Endothelial cell of umbilical vein (primary cell): ENCODE measurements at regions not wholly inside any gene's neighbourhood (a gene's known extent, or its start where the extent isn't known, plus 50 kb on each side); places are given as distances from the start of the nearest gene placed in this dataset.

Source experiments
- BruUV-seq: library from RNA; stranded (reverse); fragments of 400-500 nt; replicated peaks from 2 replicates; lab custom pipeline; 2021; lab: Mats Ljungman, UMichigan
- CTCF ChIA-PET: fragments of 300-600, 350-600 bp; sonication (Branson Sonifier 250); formaldehyde crosslinking; loops from one replicate; lab custom pipeline; 2021; ENCODE audit warnings: antibody characterized with exemption, inconsistent platforms; lab: Charles Lee
- POLR2A ChIA-PET: fragments of 300-600, 350-600 bp; sonication (Branson Sonifier 250); formaldehyde crosslinking; loops from one replicate; lab custom pipeline; 2021; ENCODE audit warnings: antibody characterized with exemption, inconsistent platforms; lab: Charles Lee
- DNase-seq: peaks from one replicate; pipeline ENCODE4 v3.0.0-alpha.2; 2011; ENCODE audit warnings: low read depth, low spot score
- FAIRE-seq: peaks from 2 replicates; lab custom pipeline; 2011; peaks lifted over from hg19 to GRCh38; lab: Jason Lieb, UNC
- H2AFZ ChIP-seq: 2 replicates; pipeline ENCODE4 v1.6.0; 2012; ENCODE audit warnings: low read depth, low read length, control low read depth, inconsistent platforms
- H3K27ac ChIP-seq: 2 replicates; pipeline ENCODE4 v1.5.1; 2011; ENCODE audit warnings: low read depth, mild to moderate bottlenecking, control low read depth, low read length, moderate library complexity; ENCODE audit not compliant: insufficient read depth
- H3K27me3 ChIP-seq, 2 experiments: 2 replicates each; pipeline versions ENCODE4 v1.6.0 to v1.6.1; 2011; ENCODE audit warnings: low read length in 2 of 2, mixed read lengths in 1 of 2; ENCODE audit not compliant: control insufficient read depth in 2 of 2, insufficient read depth in 2 of 2
- H3K36me3 ChIP-seq, 2 experiments: 2 replicates in 1 of 2; 3 replicates in 1 of 2; pipeline ENCODE4 v1.5.1; 2011; ENCODE audit warnings: low read length in 2 of 2, mild to moderate bottlenecking in 1 of 2, moderate library complexity in 1 of 2; ENCODE audit not compliant: control insufficient read depth in 2 of 2, insufficient read depth in 2 of 2; ENCODE audit errors: extremely low read depth in 1 of 2
- H3K4me1 ChIP-seq: 3 replicates; pipeline ENCODE4 v1.5.1; 2011; ENCODE audit warnings: mild to moderate bottlenecking, low read length; ENCODE audit not compliant: control insufficient read depth, insufficient read depth; ENCODE audit errors: extremely low read depth
- H3K4me2 ChIP-seq: 2 replicates; pipeline ENCODE4 v1.6.1; 2011; ENCODE audit warnings: low read length, control low read depth, mixed read lengths; ENCODE audit not compliant: insufficient read depth
- H3K4me3 ChIP-seq, 3 experiments: fragments of 200-600 bp in 1 of 3; sonication (generic), shearing (Covaris generic) in 1 of 3; replicated peaks in 1 of 3; 2 replicates each; pipeline ENCODE4 v1.5.1; 2011 to 2016; ENCODE audit warnings: control low read depth in 3 of 3, low read length in 3 of 3, mild to moderate bottlenecking in 2 of 3, inconsistent platforms in 1 of 3, low read depth in 1 of 3, moderate library complexity in 1 of 3; ENCODE audit not compliant: insufficient read depth in 1 of 3
- H3K79me2 ChIP-seq: 2 replicates; pipeline ENCODE4 v1.6.0; 2012; ENCODE audit warnings: low read length, inconsistent platforms; ENCODE audit not compliant: control insufficient read depth, insufficient read depth
- H3K9ac ChIP-seq: replicated peaks from 2 replicates; pipeline ENCODE3; 2011; ENCODE audit warnings: low read length, control low read depth; ENCODE audit not compliant: insufficient read depth; ENCODE audit errors: extremely low read depth
- H3K9me1 ChIP-seq: replicated peaks from 3 replicates; pipeline ENCODE4 v1.6.0; 2011; ENCODE audit warnings: mild to moderate bottlenecking, low read length; ENCODE audit not compliant: control insufficient read depth, insufficient read depth; ENCODE audit errors: extremely low read depth
- H3K9me3 ChIP-seq: replicated peaks from 2 replicates; pipeline ENCODE4 v1.5.1; 2012; ENCODE audit warnings: low read length, inconsistent platforms; ENCODE audit not compliant: control insufficient read depth, insufficient read depth
- H4K20me1 ChIP-seq: replicated peaks from 2 replicates; pipeline ENCODE3; 2011; ENCODE audit warnings: mild to moderate bottlenecking, low read length; ENCODE audit not compliant: control insufficient read depth, insufficient read depth; ENCODE audit errors: extremely low read depth
- EZH2 ChIP-seq: IDR thresholded peaks from 2 replicates; pipeline ENCODE4 v1.6.1; 2012; ENCODE audit warnings: borderline replicate concordance, low read depth, mild to moderate bottlenecking, moderate library complexity, low read length, inconsistent platforms; ENCODE audit not compliant: severe bottlenecking
- FOS ChIP-seq: IDR thresholded peaks from 2 replicates; pipeline ENCODE4 v1.6.1; 2011; ENCODE audit warnings: mild to moderate bottlenecking, low read length, moderate library complexity, borderline replicate concordance; ENCODE audit not compliant: insufficient read depth
- GATA2 ChIP-seq: IDR thresholded peaks from 2 replicates; pipeline ENCODE4 v1.7.0; 2011; ENCODE audit warnings: low read depth, mild to moderate bottlenecking, moderate library complexity, mixed read lengths, low read length; ENCODE audit not compliant: insufficient read length, insufficient read depth
- JUN ChIP-seq: IDR thresholded peaks from 2 replicates; pipeline ENCODE4 v1.6.1; 2011; ENCODE audit warnings: borderline replicate concordance, low read depth; ENCODE audit not compliant: insufficient read length, insufficient read depth
- MYC ChIP-seq: IDR thresholded peaks from one replicate; pipeline ENCODE4 v1.6.1; 2011; ENCODE audit warnings: mild to moderate bottlenecking, low read depth, low read length
- POLR2A ChIP-seq: IDR thresholded peaks from 2 replicates; pipeline ENCODE4 v1.6.1; 2012; ENCODE audit warnings: low read depth, mild to moderate bottlenecking, control low read depth, low read length
- POLR2AphosphoS5 ChIP-seq: IDR thresholded peaks from 2 replicates; pipeline ENCODE4 v1.6.1; 2012; ENCODE audit warnings: low read depth, mild to moderate bottlenecking, control low read depth, low read length, moderate library complexity; ENCODE audit not compliant: insufficient read depth
- dilution Hi-C: fragments of 300-500 bp; cut with MboI; formaldehyde crosslinking; loops from one replicate; pipeline ENCODE4 v1.15.0; 2019; ENCODE audit warnings: low sequenced_read_pairs; ENCODE audit not compliant: extremely low pct_ligation_motif_present
- intact Hi-C: fragments of 100-400 bp; cut with micrococcal nuclease; formaldehyde crosslinking; loops from one replicate; pipeline ENCODE4 v1.10.0; 2022
- TF ChIP-seq, protein P1 (sequence below): IDR thresholded peaks from 2 replicates; pipeline ENCODE4 v1.6.1; 2011; ENCODE audit not compliant: insufficient read depth, insufficient read length
- TF ChIP-seq, protein P2 (sequence below), 2 donors: IDR thresholded peaks; 1 replicate in 1 of 2; 2 replicates in 1 of 2; pipeline ENCODE4 v1.5.1; 2011; ENCODE audit warnings: low read length in 2 of 2, mild to moderate bottlenecking in 2 of 2, moderate library complexity in 2 of 2, control low read depth in 1 of 2, inconsistent platforms in 1 of 2, low read depth in 1 of 2; ENCODE audit not compliant: insufficient read depth in 1 of 2; ENCODE audit errors: extremely low read depth in 1 of 2

DNA sequence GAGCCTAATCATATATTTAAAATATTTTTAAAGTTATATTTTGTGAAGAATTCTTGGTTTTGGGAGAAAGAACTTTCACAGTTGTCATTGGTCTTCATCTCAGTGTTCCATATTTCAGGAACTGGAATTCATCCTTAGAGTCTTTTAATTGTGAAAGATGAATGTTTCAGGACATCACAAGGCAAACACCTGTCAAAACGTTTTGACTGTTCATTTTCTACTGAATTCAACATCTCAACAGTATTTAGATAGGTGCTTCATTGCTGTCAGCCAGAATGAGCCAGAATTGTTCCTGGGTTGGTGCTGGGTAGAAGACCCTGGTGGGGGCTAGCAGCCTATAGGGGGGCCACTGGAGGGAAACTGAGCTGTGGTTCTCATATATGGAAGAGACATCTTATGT is 255.1 kb upstream of the CXCR4 start:
- peaks cover 0 to 11% of the 10 kb centered on the region in 2 experiments for H3K27me3 ChIP-seq
- H3K9me1 ChIP-seq, result no peaks in the 10 kb centered on the region
- intact Hi-C loops, result no loop called here
- no peaks in the 10 kb centered on the region for H3K9me3 ChIP-seq
- TF ChIP-seq EZH2, result no peak
- TF ChIP-seq MYC, result no peak
- TF ChIP-seq POLR2AphosphoS5, result no peak
- TF ChIP-seq JUN, result no peak
- TF ChIP-seq FOS, result no peak
- TF ChIP-seq GATA2, result no peak
- TF ChIP-seq, protein P1, sequence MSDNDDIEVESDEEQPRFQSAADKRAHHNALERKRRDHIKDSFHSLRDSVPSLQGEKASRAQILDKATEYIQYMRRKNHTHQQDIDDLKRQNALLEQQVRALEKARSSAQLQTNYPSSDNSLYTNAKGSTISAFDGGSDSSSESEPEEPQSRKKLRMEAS, result no peak
- TF ChIP-seq, protein P2, sequence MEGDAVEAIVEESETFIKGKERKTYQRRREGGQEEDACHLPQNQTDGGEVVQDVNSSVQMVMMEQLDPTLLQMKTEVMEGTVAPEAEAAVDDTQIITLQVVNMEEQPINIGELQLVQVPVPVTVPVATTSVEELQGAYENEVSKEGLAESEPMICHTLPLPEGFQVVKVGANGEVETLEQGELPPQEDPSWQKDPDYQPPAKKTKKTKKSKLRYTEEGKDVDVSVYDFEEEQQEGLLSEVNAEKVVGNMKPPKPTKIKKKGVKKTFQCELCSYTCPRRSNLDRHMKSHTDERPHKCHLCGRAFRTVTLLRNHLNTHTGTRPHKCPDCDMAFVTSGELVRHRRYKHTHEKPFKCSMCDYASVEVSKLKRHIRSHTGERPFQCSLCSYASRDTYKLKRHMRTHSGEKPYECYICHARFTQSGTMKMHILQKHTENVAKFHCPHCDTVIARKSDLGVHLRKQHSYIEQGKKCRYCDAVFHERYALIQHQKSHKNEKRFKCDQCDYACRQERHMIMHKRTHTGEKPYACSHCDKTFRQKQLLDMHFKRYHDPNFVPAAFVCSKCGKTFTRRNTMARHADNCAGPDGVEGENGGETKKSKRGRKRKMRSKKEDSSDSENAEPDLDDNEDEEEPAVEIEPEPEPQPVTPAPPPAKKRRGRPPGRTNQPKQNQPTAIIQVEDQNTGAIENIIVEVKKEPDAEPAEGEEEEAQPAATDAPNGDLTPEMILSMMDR (IDR thresholded peaks at IDR 0.05; ENCODE audit: extremely low read depth in 1 of 2, insufficient read depth in 1 of 2, low read depth in 1 of 2, low read length in 2 of 2), result no peak
- no peak for TF ChIP-seq POLR2A
- no peak overlapping the region for H3K4me2 ChIP-seq
- DNase-seq (no peak), FAIRE-seq (no peak)
- dilution Hi-C loops, result no loop called here
- H3K79me2 ChIP-seq, result no peaks in the 10 kb centered on the region
- no TSS peak for BruUV-seq
- H3K9ac ChIP-seq, result no peak overlapping the region
- no peak overlapping the region for H3K4me3 ChIP-seq
- no peaks in the 10 kb centered on the region for H3K36me3 ChIP-seq
- H2AFZ ChIP-seq, result no peak overlapping the region
- H3K4me1 ChIP-seq, result peaks cover 7% of the 10 kb centered on the region
- ChIA-PET POLR2A (no interaction called here), CTCF (interaction anchor here (1.2 kb wide), 1 partner anchor 11 kb away, joined by 3 read pairs; no protein-coding TSS in a partner anchor)
- H4K20me1 ChIP-seq, result no peaks in the 10 kb centered on the region
- no peak overlapping the region for H3K27ac ChIP-seq
